Activated B cell treated with CpG ODN at 0.5 μM for 24 hours (primary cell): ENCODE measurements at regions not wholly inside any gene's neighbourhood (a gene's known extent, or its start where the extent isn't known, plus 50 kb on each side); places are given as distances from the start of the nearest gene placed in this dataset.

Experiments used
- ATAC-seq: fragments of 200-7000 bp; cut with Tn5 transposase; one replicate; pipeline ENCODE4 v1.10.0; 2021; ENCODE audit warnings: low read depth, mild to moderate bottlenecking, moderate library complexity
- CTCF ChIA-PET: fragments of 350-600 bp; sonication (Branson Sonifier 250); formaldehyde crosslinking; loops from one replicate; lab custom pipeline; 2021; ENCODE audit warnings: antibody characterized with exemption; lab: Charles Lee
- POLR2A ChIA-PET: fragments of 350-600 bp; sonication (Branson Sonifier 250); formaldehyde crosslinking; loops from one replicate; lab custom pipeline; 2021; ENCODE audit warnings: antibody characterized with exemption; lab: Charles Lee
- DNase-seq: peaks from one replicate; pipeline ENCODE4 v3.0.0; 2022
- H3K27ac Mint-ChIP-seq: one replicate; pipeline ENCODE4 v1.8.0; 2020; ENCODE audit warnings: mixed read lengths
- H3K27me3 Mint-ChIP-seq: one replicate; pipeline ENCODE4 v1.8.0; 2021; ENCODE audit warnings: mixed read lengths
- H3K36me3 Mint-ChIP-seq: one replicate; pipeline ENCODE4 v1.8.0; 2021; ENCODE audit warnings: low read depth, mixed read lengths
- H3K4me1 Mint-ChIP-seq: one replicate; pipeline ENCODE4 v1.8.0; 2021; ENCODE audit warnings: mixed read lengths
- H3K4me3 Mint-ChIP-seq: one replicate; pipeline ENCODE4 v1.8.0; 2020; ENCODE audit warnings: mild to moderate bottlenecking, mixed read lengths
- H3K9me3 Mint-ChIP-seq: one replicate; pipeline ENCODE4 v1.8.0; 2020; ENCODE audit warnings: mixed read lengths
- intact Hi-C: fragments of 100-400 bp; cut with micrococcal nuclease; formaldehyde crosslinking; loops from one replicate; pipeline ENCODE4 v1.15.1; 2024
- TF ChIP-seq, protein P1 (sequence below): fragments of 200-600 bp; IDR thresholded peaks from one replicate; pipeline ENCODE4 v1.8.0; 2022; ENCODE audit warnings: antibody characterized with exemption, mild to moderate bottlenecking

DNA sequence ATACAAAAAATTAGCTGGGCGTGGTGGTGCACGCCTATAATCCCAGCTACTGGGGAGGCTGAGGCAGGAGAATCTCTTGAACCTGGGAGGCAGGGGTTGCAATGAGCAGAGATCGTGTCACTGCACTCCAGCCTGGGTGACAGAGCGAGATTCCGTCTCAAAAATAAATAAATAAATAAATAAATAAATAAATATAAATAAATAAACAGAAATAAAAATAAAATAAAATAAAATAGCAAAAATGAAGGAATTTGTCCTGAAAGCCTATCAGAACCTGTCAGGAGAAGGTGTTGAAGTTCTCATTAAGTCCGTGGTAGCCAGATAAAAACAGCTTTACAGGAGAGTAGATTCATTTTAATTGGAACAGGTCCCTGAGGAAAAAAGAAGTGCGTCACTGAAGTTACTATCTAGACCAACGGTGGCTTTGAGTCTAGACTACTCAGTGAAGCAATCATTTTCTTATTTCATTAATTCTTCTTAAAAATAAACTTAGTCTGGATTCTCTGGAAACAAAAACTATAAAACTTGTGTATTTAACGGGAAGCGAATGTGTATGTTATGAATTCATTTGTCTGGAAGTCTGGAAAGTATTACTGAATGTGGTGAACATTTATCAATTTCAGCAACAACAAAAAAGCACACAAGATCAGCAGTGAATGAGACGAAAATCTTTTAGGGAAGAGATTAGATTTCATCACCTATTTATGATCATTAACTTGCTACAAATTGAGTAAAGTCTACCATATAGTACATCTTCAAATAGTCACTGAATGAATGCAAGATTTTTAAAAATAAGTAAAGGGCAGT lies 248.5 kb upstream of the PDE3A start:
- ChIA-PET CTCF (no interaction called here), POLR2A (no interaction called here)
- Mint-ChIP-seq H3K27ac (no peak overlapping the region), H3K9me3 (no peaks in the 10 kb centered on the region), H3K27me3 (no peaks in the 10 kb centered on the region), H3K4me1 (no peaks in the 10 kb centered on the region), H3K4me3 (no peak overlapping the region), H3K36me3 (no peaks in the 10 kb centered on the region)
- no peak for ATAC-seq
- TF ChIP-seq, protein P1, sequence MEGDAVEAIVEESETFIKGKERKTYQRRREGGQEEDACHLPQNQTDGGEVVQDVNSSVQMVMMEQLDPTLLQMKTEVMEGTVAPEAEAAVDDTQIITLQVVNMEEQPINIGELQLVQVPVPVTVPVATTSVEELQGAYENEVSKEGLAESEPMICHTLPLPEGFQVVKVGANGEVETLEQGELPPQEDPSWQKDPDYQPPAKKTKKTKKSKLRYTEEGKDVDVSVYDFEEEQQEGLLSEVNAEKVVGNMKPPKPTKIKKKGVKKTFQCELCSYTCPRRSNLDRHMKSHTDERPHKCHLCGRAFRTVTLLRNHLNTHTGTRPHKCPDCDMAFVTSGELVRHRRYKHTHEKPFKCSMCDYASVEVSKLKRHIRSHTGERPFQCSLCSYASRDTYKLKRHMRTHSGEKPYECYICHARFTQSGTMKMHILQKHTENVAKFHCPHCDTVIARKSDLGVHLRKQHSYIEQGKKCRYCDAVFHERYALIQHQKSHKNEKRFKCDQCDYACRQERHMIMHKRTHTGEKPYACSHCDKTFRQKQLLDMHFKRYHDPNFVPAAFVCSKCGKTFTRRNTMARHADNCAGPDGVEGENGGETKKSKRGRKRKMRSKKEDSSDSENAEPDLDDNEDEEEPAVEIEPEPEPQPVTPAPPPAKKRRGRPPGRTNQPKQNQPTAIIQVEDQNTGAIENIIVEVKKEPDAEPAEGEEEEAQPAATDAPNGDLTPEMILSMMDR: no peak
- intact Hi-C loops: no loop called here
- no peak for DNase-seq

DNA sequence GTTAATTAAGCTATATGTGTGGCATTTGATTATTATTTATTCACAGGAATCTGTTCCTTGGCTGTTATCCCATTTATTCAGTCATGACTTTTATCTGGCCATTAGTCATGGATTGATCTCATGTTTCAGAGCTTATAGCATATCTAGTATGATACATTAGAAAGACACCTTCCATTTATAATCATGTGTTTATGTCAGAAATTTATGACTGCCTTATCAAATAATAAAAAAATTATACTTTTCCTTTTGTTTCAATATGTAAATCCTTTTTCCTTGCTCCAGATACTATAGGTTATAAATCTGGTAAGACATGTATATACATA lies 248.0 kb upstream of the PDE3A start:
- H3K4me3 Mint-ChIP-seq: no peak overlapping the region
- no peaks in the 10 kb centered on the region for H3K36me3 Mint-ChIP-seq
- ChIA-PET CTCF (no interaction called here), POLR2A (no interaction called here)
- H3K27ac Mint-ChIP-seq: no peak overlapping the region
- H3K9me3 Mint-ChIP-seq: no peaks in the 10 kb centered on the region
- no peaks in the 10 kb centered on the region for H3K27me3 Mint-ChIP-seq
- TF ChIP-seq, protein P1: no peak
- DNase-seq (no peak), ATAC-seq (no peak)
- intact Hi-C loops: no loop called here
- no peaks in the 10 kb centered on the region for H3K4me1 Mint-ChIP-seq

- intact Hi-C loops: no loop called here
- POLR2A ChIA-PET: no interaction called here
- Mint-ChIP-seq H3K27ac (no peak overlapping the region), H3K36me3 (no peaks in the 10 kb centered on the region), H3K4me1 (no peaks in the 10 kb centered on the region), H3K4me3 (no peak overlapping the region), H3K27me3 (no peaks in the 10 kb centered on the region), H3K9me3 (no peaks in the 10 kb centered on the region)
- TF ChIP-seq, protein P1: no peak
- DNase-seq (no peak), ATAC-seq (no peak)
- CTCF ChIA-PET: no interaction called here
Measured at GRCh38 chr12:20122274-20122673, 246.1 kb upstream of the PDE3A start.

GRCh38 chr12:20123465-20123864 lies 244.9 kb upstream of the PDE3A start:
- H3K36me3 Mint-ChIP-seq: no peaks in the 10 kb centered on the region
- H3K27ac Mint-ChIP-seq: no peak overlapping the region
- H3K4me3 Mint-ChIP-seq: no peak overlapping the region
- H3K9me3 Mint-ChIP-seq: no peaks in the 10 kb centered on the region
- TF ChIP-seq, protein P1: no peak
- no peak for DNase-seq
- no peaks in the 10 kb centered on the region for H3K27me3 Mint-ChIP-seq
- intact Hi-C loops: no loop called here
- no peak for ATAC-seq
- no peaks in the 10 kb centered on the region for H3K4me1 Mint-ChIP-seq
- ChIA-PET POLR2A (no interaction called here), CTCF (no interaction called here)

DNA sequence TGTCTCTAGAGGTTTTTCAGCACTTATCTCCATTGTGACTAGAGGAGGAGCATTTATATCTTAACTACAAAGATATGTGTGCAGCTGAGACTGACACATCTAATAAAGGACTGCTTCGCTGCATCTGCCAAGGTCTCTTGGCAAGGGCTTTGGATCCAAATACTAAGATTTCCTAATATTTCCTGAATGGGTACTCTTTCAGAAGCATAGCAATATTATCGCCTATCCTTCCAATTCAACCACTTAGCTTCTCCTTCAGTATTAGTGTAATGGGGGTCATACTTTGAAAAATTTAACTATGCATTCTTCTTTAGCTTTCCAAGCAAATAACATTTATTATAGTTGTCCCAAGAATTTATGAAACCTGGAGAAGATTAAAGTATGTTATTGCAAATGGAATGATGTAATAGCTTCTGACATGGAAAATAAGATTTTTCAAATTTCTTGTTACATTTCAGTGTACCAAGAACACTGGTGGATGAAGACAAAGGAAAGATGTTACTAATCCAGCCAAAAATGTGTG lies 243.0 kb upstream of the PDE3A start:
- no peak for DNase-seq
- Mint-ChIP-seq H3K36me3 (no peaks in the 10 kb centered on the region), H3K4me3 (no peak overlapping the region), H3K9me3 (no peaks in the 10 kb centered on the region), H3K27me3 (no peaks in the 10 kb centered on the region), H3K27ac (no peak overlapping the region), H3K4me1 (no peaks in the 10 kb centered on the region)
- ChIA-PET POLR2A (no interaction called here), CTCF (no interaction called here)
- TF ChIP-seq, protein P1: no peak
- intact Hi-C loops: no loop called here
- ATAC-seq: no peak
